ENCODE measurements at regions not wholly inside any gene's neighbourhood (a gene's known extent, or its start where the extent isn't known, plus 50 kb on each side); places are given as distances from the start of the nearest gene placed in this dataset.

DNA sequence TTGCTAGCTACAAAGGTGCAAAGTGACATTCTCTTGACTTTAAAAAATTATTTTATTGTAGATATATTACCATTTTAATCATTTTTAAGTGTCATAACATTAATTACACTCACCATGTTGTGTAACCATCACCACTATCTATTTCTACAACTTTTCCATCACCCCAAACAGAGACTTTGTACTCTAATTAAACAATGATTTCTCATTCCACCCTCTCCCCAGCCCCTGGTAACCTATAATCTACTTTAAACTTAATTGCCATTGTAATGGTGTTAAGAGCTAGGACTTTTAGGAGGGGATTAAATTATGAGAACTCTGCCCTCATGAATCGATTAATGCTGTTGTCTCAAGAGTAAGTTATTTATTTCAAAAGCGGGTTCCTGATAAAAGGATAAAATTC lies 352.9 kb upstream of the SEL1L start:
- TF ChIP-seq, protein P1, sequence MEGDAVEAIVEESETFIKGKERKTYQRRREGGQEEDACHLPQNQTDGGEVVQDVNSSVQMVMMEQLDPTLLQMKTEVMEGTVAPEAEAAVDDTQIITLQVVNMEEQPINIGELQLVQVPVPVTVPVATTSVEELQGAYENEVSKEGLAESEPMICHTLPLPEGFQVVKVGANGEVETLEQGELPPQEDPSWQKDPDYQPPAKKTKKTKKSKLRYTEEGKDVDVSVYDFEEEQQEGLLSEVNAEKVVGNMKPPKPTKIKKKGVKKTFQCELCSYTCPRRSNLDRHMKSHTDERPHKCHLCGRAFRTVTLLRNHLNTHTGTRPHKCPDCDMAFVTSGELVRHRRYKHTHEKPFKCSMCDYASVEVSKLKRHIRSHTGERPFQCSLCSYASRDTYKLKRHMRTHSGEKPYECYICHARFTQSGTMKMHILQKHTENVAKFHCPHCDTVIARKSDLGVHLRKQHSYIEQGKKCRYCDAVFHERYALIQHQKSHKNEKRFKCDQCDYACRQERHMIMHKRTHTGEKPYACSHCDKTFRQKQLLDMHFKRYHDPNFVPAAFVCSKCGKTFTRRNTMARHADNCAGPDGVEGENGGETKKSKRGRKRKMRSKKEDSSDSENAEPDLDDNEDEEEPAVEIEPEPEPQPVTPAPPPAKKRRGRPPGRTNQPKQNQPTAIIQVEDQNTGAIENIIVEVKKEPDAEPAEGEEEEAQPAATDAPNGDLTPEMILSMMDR (IDR thresholded peaks at IDR 0.05; ENCODE audit: low read length, missing control alignments), result no peak
- DNase-seq (ENCODE audit: low read depth), result no peak
- H3K4me3 ChIP-seq (replicated peaks; ENCODE audit: low read depth, low read length), result no peak overlapping the region

DNA sequence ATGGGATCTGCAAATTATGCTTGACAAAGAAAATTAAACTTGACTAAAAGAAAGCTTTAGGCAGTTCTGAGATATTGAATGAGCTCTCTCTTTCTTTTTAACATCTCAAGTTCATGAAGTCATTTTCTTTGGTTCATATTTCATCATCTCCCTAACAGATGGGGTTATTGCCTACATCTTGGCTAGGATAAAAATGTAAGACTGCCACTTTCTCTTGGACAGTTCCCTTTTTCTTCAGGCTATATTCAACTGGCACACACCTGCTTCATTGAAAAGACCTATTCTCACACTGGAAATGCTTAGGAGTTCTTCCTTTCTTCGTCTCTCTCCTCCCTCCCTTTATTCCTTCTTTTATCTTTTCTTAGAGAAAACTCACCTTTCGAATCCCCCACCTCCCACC lies 355.9 kb upstream of the SEL1L start:
- DNase-seq (ENCODE audit: low read depth), result no peak
- TF ChIP-seq, protein P1 (IDR thresholded peaks at IDR 0.05; ENCODE audit: low read length, missing control alignments), result no peak
- H3K4me3 ChIP-seq (replicated peaks; ENCODE audit: low read depth, low read length), result no peak overlapping the region

DNA sequence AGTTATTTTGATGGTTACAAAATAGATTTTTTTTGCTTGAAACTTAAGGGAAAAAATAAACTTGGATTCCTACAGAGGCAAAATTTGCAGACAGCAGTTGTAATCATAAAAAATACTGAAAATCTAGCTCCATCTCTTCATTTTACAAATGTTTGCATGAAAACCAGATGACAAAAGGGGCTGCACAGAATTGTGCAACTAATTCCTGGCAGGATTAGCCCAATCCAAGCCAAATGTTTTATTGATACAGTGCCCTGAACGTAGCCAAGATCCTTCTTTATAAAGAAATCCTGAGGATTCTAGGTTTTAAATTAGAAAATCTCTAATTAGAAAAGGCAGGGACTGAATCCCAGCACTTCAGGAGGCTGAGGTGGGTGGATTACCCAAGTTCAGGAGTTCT lies 356.4 kb upstream of the SEL1L start:
- TF ChIP-seq, protein P1 (IDR thresholded peaks at IDR 0.05; ENCODE audit: low read length, missing control alignments), result no peak
- H3K4me3 ChIP-seq (replicated peaks; ENCODE audit: low read depth, low read length), result no peak overlapping the region
- no peak for DNase-seq (ENCODE audit: low read depth)

DNA sequence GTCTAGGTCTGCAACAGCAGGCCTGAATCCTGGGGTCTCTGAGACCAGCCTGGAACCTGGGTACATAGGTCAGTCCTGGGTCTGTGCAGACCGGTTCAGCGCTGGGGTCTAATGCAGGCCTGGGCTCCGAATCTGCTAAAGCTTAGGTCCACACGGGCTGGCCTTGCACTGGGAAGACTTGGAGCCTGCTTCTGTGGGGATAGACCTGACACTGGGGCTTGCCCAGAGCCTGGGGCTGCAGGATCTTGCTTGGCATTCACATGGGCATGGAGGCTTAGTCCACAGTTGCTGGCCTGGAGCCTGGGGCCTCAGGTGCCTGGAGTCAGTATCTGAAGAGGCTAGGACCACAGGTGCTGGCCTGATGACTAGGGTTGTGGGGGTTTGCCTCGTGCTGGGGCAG lies 369.8 kb upstream of the SEL1L start:
- TF ChIP-seq, protein P1 (IDR thresholded peaks at IDR 0.05; ENCODE audit: low read length, missing control alignments), result no peak
- DNase-seq (ENCODE audit: low read depth), result no peak
- H3K4me3 ChIP-seq (replicated peaks; ENCODE audit: low read depth, low read length), result no peak overlapping the region

DNA sequence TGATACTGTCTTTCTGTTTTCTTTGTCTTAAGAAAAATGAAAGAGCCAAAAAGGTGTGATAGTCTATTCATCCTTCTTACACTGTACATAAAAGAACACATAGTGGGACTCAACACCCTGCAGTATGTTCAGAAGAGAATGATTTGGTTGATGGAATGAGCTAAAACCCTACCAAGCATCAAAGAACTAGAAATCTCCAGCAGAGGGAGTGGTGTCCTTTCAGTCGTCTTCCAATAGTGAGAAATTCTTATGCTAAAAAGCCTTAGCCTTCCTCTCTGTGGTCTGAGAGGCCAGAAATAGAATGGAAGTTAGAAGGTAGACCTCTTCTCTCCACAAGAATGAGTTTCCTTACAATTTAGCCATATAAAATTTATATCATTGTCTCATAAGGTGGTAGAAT lies 393.4 kb upstream of the SEL1L start:
- no peak for DNase-seq (ENCODE audit: low read depth)
- H3K4me3 ChIP-seq (replicated peaks; ENCODE audit: low read depth, low read length), result no peak overlapping the region
- TF ChIP-seq, protein P1 (IDR thresholded peaks at IDR 0.05; ENCODE audit: low read length, missing control alignments), result no peak

DNA sequence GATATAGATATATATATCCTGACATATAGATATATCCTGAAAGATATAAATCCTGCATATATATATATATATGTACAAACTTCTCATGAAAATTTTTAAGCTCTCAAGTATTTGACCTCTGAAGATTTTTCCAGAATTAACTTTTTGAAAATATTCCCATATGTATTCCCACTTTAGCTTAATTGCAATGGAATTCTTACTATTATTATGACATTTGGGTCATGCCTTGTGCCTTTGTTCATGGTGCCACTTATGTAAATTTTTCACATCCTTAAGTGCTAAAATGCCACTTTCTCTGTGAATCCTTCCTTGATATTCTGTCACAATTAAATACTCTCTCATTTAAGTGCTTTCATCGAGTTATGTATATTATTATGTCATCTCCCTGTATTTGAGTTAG lies 398.2 kb upstream of the SEL1L start:
- no peak for DNase-seq (ENCODE audit: low read depth)
- TF ChIP-seq, protein P1 (IDR thresholded peaks at IDR 0.05; ENCODE audit: low read length, missing control alignments), result no peak
- no peak overlapping the region for H3K4me3 ChIP-seq (replicated peaks; ENCODE audit: low read depth, low read length)

DNA sequence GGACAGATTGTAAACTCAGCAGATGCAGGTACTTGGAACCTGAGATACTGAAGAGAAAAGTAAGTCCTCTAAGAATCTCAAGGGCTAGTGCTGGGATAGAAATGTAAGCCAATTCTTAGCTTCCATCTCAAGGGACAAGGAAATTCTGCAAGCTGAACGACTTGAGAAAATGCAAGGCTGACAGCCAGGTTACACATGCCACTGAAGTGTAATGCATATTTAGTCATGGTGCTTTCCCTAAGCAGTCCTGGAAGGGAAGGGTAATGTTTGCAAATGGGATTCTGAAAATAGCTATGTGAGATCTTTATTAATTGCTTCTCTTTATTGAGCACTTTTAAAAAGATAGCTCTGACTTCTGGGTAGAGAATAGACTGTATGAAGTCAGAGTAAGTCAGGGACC lies 402.7 kb upstream of the SEL1L start:
- TF ChIP-seq, protein P1 (IDR thresholded peaks at IDR 0.05; ENCODE audit: low read length, missing control alignments), result no peak
- no peak for DNase-seq (ENCODE audit: low read depth)
- no peak overlapping the region for H3K4me3 ChIP-seq (replicated peaks; ENCODE audit: low read depth, low read length)

All from fibroblast of pulmonary artery (primary cell).